ENCODE measurements at regions not wholly inside any gene's neighbourhood (a gene's known extent, or its start where the extent isn't known, plus 50 kb on each side); places are given as distances from the start of the nearest gene placed in this dataset.

DNA sequence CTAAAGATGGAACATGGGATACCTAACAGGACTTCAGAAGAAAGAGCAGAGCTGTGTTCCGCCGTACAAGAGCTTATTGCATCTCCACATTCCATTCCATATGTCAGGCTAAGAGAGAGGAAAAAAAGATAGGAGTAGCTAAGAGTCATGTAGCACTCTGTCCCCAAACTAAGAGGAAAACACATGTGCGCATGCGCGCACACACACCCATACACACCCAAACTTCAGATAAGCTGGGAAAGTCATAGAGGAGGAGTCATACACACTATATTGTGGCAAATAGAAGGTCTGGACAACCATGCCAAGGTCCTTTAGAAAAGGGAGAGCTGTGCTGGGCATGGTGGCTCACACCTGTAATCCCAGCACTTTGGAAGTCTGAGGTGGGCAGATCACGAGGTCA lies 132.4 kb downstream of the RAB11FIP2 start:
- no peaks in the 10 kb centered on the region for H3K9me3 ChIP-seq (ENCODE audit: control insufficient read depth, insufficient read depth, low read length)
- CTCF ChIA-PET: no interaction called here
- H3K4me3 ChIP-seq (ENCODE audit: low read depth, low read length): no peak overlapping the region
- H3K27me3 ChIP-seq (ENCODE audit: control insufficient read depth, insufficient read depth, low read length): peaks cover 3% of the 10 kb centered on the region
- no peak for DNase-seq (ENCODE audit: low read depth, low spot score)
- H3K27ac ChIP-seq (ENCODE audit: low read depth, low read length): no peak overlapping the region
- POLR2A ChIA-PET: no interaction called here
- TF ChIP-seq, protein P1, sequence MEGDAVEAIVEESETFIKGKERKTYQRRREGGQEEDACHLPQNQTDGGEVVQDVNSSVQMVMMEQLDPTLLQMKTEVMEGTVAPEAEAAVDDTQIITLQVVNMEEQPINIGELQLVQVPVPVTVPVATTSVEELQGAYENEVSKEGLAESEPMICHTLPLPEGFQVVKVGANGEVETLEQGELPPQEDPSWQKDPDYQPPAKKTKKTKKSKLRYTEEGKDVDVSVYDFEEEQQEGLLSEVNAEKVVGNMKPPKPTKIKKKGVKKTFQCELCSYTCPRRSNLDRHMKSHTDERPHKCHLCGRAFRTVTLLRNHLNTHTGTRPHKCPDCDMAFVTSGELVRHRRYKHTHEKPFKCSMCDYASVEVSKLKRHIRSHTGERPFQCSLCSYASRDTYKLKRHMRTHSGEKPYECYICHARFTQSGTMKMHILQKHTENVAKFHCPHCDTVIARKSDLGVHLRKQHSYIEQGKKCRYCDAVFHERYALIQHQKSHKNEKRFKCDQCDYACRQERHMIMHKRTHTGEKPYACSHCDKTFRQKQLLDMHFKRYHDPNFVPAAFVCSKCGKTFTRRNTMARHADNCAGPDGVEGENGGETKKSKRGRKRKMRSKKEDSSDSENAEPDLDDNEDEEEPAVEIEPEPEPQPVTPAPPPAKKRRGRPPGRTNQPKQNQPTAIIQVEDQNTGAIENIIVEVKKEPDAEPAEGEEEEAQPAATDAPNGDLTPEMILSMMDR (IDR thresholded peaks at IDR 0.05; ENCODE audit: low read depth, low read length): no peak

DNA sequence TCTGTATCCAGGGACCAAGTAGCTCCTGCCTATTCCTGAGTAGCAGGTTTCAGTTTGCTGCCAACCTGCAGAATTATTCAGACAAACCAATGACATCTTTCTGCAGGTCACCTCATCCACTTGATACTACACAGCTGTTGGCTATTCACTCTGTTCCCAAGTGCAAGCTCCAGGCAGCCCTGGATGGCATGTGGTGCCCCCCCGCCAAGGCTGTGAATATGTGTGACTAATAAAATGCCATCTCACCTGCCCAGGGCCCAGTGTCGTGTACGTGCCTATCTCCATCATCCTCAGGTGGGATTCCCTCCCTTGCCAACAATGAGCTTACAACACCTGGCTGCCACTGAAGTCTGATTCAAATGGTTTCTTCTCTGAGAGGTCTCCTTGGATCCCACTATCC lies 125.8 kb downstream of the RAB11FIP2 start:
- CTCF ChIA-PET: no interaction called here
- no peak for DNase-seq (ENCODE audit: low read depth, low spot score)
- Histone ChIP-seq H3K4me3 (ENCODE audit: low read depth, low read length) (no peak overlapping the region), H3K27me3 (ENCODE audit: control insufficient read depth, insufficient read depth, low read length) (no peaks in the 10 kb centered on the region), H3K27ac (ENCODE audit: low read depth, low read length) (no peak overlapping the region), H3K9me3 (ENCODE audit: control insufficient read depth, insufficient read depth, low read length) (no peaks in the 10 kb centered on the region)
- TF ChIP-seq, protein P1 (IDR thresholded peaks at IDR 0.05; ENCODE audit: low read depth, low read length): no peak
- POLR2A ChIA-PET: no interaction called here

DNA sequence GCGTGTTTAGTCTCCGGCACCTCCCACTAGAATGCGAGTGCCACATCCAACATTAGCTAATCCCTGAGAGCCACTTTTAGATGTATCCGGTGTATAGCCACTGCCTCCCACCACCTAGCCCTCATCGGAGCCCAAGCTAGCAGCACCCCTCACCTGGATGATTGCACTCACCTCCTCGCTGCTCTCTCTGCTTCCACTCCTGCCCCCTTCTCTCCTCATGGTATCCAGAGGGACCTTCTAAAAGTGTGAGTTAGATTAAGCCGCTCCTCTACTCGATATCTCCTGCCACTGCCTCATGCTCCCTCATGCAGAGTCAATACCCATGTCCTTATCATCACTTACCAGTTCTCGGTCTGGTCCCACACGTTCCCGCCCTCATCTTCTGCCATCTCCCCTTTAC lies 125.3 kb downstream of the RAB11FIP2 start:
- H3K9me3 ChIP-seq (ENCODE audit: control insufficient read depth, insufficient read depth, low read length): no peaks in the 10 kb centered on the region
- no peak overlapping the region for H3K27ac ChIP-seq (ENCODE audit: low read depth, low read length)
- ChIA-PET POLR2A (no interaction called here), CTCF (no interaction called here)
- TF ChIP-seq, protein P1 (IDR thresholded peaks at IDR 0.05; ENCODE audit: low read depth, low read length): no peak
- no peaks in the 10 kb centered on the region for H3K27me3 ChIP-seq (ENCODE audit: control insufficient read depth, insufficient read depth, low read length)
- no peak overlapping the region for H3K4me3 ChIP-seq (ENCODE audit: low read depth, low read length)
- no peak for DNase-seq (ENCODE audit: low read depth, low spot score)

DNA sequence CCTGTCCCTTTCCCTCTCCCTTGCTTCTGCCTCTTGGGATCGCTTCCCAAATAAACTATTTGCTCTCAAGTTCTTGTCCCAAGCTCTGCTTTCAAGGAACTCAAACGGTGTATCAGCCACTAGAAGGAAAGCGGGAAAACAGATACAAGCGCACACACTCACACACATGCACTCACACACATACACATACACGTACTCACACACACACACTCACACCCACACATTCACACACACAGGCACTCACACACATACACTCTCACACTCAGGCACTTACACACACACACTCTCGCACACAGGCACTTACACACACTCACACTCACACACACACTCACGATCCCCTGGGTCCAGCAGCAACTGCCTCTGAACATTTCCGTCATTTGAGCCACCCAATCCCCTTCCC lies 121.9 kb downstream of the RAB11FIP2 start:
- no peak overlapping the region for H3K4me3 ChIP-seq (ENCODE audit: low read depth, low read length)
- TF ChIP-seq, protein P1 (IDR thresholded peaks at IDR 0.05; ENCODE audit: low read depth, low read length): no peak
- no peaks in the 10 kb centered on the region for H3K9me3 ChIP-seq (ENCODE audit: control insufficient read depth, insufficient read depth, low read length)
- H3K27ac ChIP-seq (ENCODE audit: low read depth, low read length): no peak overlapping the region
- DNase-seq (ENCODE audit: low read depth, low spot score): no peak
- ChIA-PET POLR2A (no interaction called here), CTCF (no interaction called here)
- no peaks in the 10 kb centered on the region for H3K27me3 ChIP-seq (ENCODE audit: control insufficient read depth, insufficient read depth, low read length)

DNA sequence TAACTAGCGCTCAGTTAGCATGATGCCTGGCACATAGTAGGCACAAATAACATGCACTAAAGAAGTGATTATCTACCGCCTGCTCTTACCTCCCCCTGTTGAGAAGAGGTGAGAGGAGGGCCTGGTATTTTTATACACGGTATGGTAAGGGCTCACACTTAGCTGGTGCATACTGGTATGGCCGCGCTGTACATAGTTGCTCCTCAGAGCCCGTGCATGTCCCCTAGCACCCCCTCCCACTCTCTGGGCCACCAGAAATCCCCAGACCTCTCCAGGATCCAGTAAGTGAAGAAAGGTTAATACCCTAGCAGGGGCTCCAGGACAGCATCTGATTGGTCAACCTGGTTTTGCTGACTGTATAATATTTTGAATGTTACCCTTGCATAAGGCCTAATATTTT lies 121.4 kb downstream of the RAB11FIP2 start:
- no peak overlapping the region for H3K27ac ChIP-seq (ENCODE audit: low read depth, low read length)
- ChIA-PET CTCF (no interaction called here), POLR2A (no interaction called here)
- TF ChIP-seq, protein P1 (IDR thresholded peaks at IDR 0.05; ENCODE audit: low read depth, low read length): no peak
- no peak overlapping the region for H3K4me3 ChIP-seq (ENCODE audit: low read depth, low read length)
- H3K27me3 ChIP-seq (ENCODE audit: control insufficient read depth, insufficient read depth, low read length): no peaks in the 10 kb centered on the region
- no peaks in the 10 kb centered on the region for H3K9me3 ChIP-seq (ENCODE audit: control insufficient read depth, insufficient read depth, low read length)
- DNase-seq (ENCODE audit: low read depth, low spot score): no peak

Data from AG04450 (cell line).